ENCODE measurements at regions not wholly inside any gene's neighbourhood (a gene's known extent, or its start where the extent isn't known, plus 50 kb on each side); places are given as distances from the start of the nearest gene placed in this dataset.

- Histone ChIP-seq H3K27ac (ENCODE audit: low read length) (no peak overlapping the region), H3K4me1 (ENCODE audit: control insufficient read depth, insufficient read depth, low read length) (no peaks in the 10 kb centered on the region), H3K9me3 (ENCODE audit: control insufficient read depth, insufficient read depth, low read depth, low read length) (no peaks in the 10 kb centered on the region), H3K4me3 (ENCODE audit: low read depth in 2 of 2, low read length in 2 of 2) (no peak overlapping the region), H3K27me3 (ENCODE audit: control insufficient read depth, insufficient read depth, low read length) (no peaks in the 10 kb centered on the region), H3K36me3 (ENCODE audit: control insufficient read depth, insufficient read depth, low read length) (no peaks in the 10 kb centered on the region)
- TF ChIP-seq SIN3A (IDR thresholded peaks at IDR 0.05; ENCODE audit: borderline replicate concordance, insufficient read depth, low read depth, low read length) (no peak), CTCF (IDR thresholded peaks at IDR 0.05) (no peak), TCF7L2 (IDR thresholded peaks at IDR 0.05; ENCODE audit: low read depth, low read length) (no peak), REST (IDR thresholded peaks at IDR 0.05; ENCODE audit: insufficient read depth in 1 of 2, low read depth in 2 of 2, low read length in 1 of 2) (no peak), POLR2AphosphoS5 (IDR thresholded peaks at IDR 0.05; ENCODE audit: low read depth, low read length) (no peak)
- ChIA-PET CTCF (no interaction called here), POLR2A (no interaction called here)
- in situ Hi-C loops (cut with HindIII; ENCODE audit: low pct_unique_long_range_greater_than_20kb, low sequenced_read_pairs) = no loop called here
- ATAC-seq (no peak), DNase-seq (ENCODE audit: low read depth, low spot score) (no peak)
- intact Hi-C loops (cut with micrococcal nuclease; ENCODE audit: unreplicated experiment) = no loop called here
- no TSS peak for BruUV-seq (replicated peaks)
Observed at GRCh38 chr3:72494626-72495025, 353.6 kb downstream of the SHQ1 start.

- Histone ChIP-seq H3K27ac (ENCODE audit: low read length) (no peak overlapping the region), H3K36me3 (ENCODE audit: control insufficient read depth, insufficient read depth, low read length) (no peaks in the 10 kb centered on the region), H3K4me1 (ENCODE audit: control insufficient read depth, insufficient read depth, low read length) (no peaks in the 10 kb centered on the region), H3K27me3 (ENCODE audit: control insufficient read depth, insufficient read depth, low read length) (no peaks in the 10 kb centered on the region), H3K9me3 (ENCODE audit: control insufficient read depth, insufficient read depth, low read depth, low read length) (no peaks in the 10 kb centered on the region), H3K4me3 (ENCODE audit: low read depth in 2 of 2, low read length in 2 of 2) (no peak overlapping the region)
- ATAC-seq = no peak
- no peak for DNase-seq (ENCODE audit: low read depth, low spot score)
- ChIA-PET POLR2A (no interaction called here), CTCF (no interaction called here)
- in situ Hi-C loops (cut with HindIII; ENCODE audit: low pct_unique_long_range_greater_than_20kb, low sequenced_read_pairs) = no loop called here
- BruUV-seq (replicated peaks) = no TSS peak
- intact Hi-C loops (cut with micrococcal nuclease; ENCODE audit: unreplicated experiment) = no loop called here
- TF ChIP-seq TCF7L2 (IDR thresholded peaks at IDR 0.05; ENCODE audit: low read depth, low read length) (no peak), CTCF (IDR thresholded peaks at IDR 0.05) (no peak), POLR2AphosphoS5 (IDR thresholded peaks at IDR 0.05; ENCODE audit: low read depth, low read length) (no peak), SIN3A (IDR thresholded peaks at IDR 0.05; ENCODE audit: borderline replicate concordance, insufficient read depth, low read depth, low read length) (no peak), REST (IDR thresholded peaks at IDR 0.05; ENCODE audit: insufficient read depth in 1 of 2, low read depth in 2 of 2, low read length in 1 of 2) (no peak)
Observed at GRCh38 chr3:72494130-72494529, 354.1 kb downstream of the SHQ1 start.
